ENCODE measurements at regions not wholly inside any gene's neighbourhood (a gene's known extent, or its start where the extent isn't known, plus 50 kb on each side); places are given as distances from the start of the nearest gene placed in this dataset.

DNA sequence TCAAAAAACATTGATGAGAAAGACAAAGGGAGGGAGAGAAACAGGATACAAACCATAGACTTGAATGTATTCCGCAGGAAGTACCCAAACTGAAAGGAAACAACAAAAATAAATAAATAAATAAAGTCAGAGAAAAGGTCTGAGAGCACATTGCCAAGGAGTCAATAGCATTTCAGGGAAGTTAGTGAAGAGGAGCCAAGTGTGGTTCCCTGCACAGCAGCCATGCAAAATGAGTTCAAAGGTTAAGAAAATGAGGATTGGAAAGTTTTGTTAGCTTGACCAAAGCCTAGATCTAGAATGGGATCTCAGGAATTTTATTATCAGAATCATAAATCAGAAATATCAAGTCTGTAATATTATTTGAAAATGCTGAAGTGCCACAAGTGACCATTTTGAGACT lies 700.0 kb downstream of the MAFB start:
- DNase-seq (no peak), ATAC-seq (no peak)
- TF ChIP-seq, protein P1, sequence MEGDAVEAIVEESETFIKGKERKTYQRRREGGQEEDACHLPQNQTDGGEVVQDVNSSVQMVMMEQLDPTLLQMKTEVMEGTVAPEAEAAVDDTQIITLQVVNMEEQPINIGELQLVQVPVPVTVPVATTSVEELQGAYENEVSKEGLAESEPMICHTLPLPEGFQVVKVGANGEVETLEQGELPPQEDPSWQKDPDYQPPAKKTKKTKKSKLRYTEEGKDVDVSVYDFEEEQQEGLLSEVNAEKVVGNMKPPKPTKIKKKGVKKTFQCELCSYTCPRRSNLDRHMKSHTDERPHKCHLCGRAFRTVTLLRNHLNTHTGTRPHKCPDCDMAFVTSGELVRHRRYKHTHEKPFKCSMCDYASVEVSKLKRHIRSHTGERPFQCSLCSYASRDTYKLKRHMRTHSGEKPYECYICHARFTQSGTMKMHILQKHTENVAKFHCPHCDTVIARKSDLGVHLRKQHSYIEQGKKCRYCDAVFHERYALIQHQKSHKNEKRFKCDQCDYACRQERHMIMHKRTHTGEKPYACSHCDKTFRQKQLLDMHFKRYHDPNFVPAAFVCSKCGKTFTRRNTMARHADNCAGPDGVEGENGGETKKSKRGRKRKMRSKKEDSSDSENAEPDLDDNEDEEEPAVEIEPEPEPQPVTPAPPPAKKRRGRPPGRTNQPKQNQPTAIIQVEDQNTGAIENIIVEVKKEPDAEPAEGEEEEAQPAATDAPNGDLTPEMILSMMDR (IDR thresholded peaks at IDR 0.05), result no peak
- Histone ChIP-seq H3K4me3 (no peak overlapping the region), H3K36me3 (ENCODE audit: low read depth) (no peaks in the 10 kb centered on the region), H3K9me3 (peaks cover 2% of the 10 kb centered on the region), H3K4me1 (ENCODE audit: low read depth) (no peaks in the 10 kb centered on the region)
- intact Hi-C loops (cut with DNase I, micrococcal nuclease), result no loop called here

DNA sequence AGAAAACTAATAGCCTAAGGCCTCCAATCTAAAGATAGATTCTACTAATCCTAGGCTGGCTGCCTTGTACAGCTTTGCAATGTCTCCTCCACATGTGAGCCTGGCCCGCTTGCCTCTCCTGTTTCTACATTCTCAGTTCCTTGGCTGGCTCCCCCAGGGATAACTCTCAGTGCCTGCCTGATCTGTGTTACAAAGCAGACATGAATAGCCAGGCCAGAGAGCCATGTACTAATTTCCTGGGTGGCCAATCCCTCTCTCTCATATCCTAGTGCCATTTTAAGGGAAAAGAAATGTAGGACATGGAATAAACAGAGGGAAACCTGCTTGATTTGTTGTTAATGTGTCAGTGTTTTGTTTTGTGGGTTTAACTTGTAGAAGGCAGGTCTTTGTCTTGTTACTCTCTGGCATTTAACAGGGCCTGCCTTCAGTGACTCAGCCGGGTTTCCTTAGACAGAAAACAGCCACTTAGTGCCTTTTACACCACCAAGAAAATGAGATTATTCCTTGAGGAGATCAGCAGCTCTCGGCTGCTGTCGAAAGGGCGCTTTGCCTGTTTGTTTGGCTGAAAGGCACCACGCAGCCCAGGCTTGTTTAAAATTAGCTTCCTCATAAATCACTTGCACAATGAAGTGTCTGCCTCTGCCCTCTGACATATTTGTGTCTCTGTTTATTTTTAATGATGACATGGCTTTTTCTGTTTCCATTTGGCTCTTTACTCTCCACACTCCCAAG lies 702.7 kb downstream of the MAFB start:
- TF ChIP-seq, protein P1 (IDR thresholded peaks at IDR 0.05), result no peak
- H3K9me3 ChIP-seq, result peaks cover 2% of the 10 kb centered on the region
- H3K4me1 ChIP-seq (ENCODE audit: low read depth), result no peaks in the 10 kb centered on the region
- intact Hi-C loops (cut with DNase I, micrococcal nuclease), result no loop called here
- H3K4me3 ChIP-seq, result no peak overlapping the region
- H3K36me3 ChIP-seq (ENCODE audit: low read depth), result no peaks in the 10 kb centered on the region
- DNase-seq, result peak in 2 of 3 donors; percentile 23 to 24
- ATAC-seq, result peak; percentile 49

DNA sequence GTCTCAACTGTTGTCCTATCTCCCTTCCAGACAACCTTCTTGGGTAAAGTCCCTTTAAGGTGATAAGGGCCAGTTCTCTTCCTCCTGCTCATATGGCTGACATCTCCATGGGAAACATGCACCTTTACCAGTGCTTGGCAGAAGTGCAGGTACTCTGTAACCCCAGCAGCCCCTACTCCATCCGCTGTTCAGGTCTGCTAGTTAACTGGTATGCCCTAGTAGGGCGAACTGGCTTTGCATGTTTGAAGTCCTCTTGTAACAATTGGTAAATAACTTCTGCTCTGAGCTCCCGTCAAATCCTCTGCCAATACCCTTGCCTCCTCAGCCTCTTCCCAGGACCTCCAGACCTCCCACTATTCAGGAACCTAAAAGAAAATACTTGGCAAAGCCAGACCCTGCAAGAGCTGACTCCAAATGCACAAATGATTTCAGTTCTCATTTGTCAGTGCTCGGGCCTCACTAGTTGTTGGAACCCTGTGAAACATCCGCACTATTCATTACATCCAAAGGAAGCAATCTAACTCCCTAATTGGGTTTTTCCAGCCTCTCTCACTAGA lies 703.7 kb downstream of the MAFB start:
- intact Hi-C loops (cut with DNase I, micrococcal nuclease), result no loop called here

DNA sequence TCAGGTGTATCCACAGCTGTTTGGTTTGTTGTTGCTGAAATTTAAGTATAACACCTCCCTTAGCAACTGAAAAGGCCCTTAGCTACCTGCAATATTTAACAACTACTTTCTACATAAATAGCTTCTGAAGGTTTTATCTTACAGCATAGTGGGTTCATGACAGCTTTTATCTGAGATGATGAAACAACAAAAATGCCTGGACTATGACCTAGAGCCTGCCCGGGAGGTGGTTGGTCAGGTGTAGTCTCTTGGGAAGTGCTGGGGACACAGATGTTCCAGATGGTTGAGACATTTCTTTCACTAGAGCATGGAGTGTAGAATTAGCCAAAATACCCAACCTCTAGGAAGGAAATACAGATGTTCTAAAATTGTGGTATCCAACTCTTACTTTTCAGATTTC lies 705.4 kb downstream of the MAFB start:
- intact Hi-C loops (cut with DNase I, micrococcal nuclease), result no loop called here
- Histone ChIP-seq H3K4me3 (no peak overlapping the region), H3K9me3 (no peaks in the 10 kb centered on the region), H3K36me3 (ENCODE audit: low read depth) (no peaks in the 10 kb centered on the region), H3K4me1 (ENCODE audit: low read depth) (no peaks in the 10 kb centered on the region)
- ATAC-seq, result no peak
- TF ChIP-seq, protein P1 (IDR thresholded peaks at IDR 0.05), result no peak
- DNase-seq, result no peak

More for the DNA sequence above, 703.7 kb downstream of the MAFB start:
- H3K36me3 ChIP-seq (ENCODE audit: low read depth), result no peaks in the 10 kb centered on the region
- H3K9me3 ChIP-seq, result no peaks in the 10 kb centered on the region
- TF ChIP-seq, protein P1 (IDR thresholded peaks at IDR 0.05), result no peak
- DNase-seq (no peak), ATAC-seq (no peak)
- H3K4me3 ChIP-seq, result no peak overlapping the region
- H3K4me1 ChIP-seq (ENCODE audit: low read depth), result no peaks in the 10 kb centered on the region

DNA sequence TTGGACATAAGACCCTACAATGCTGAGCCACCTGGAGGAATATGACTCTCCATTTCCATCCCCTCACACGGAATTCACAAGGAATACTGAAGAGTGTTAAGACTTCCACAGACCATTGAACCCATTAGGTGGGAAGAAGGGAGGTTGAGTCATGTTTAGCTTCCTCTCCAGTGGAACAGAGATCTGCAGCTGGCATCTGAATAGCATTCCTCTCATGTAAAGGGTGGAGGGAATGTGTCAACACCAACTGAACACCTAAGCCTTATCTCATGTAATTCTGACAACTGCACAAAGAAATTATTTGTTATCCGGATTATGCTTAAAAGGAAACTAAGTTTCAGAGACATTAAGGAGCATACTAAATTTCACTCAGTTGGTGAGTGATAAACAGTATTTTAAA lies 705.9 kb downstream of the MAFB start:
- intact Hi-C loops (cut with DNase I, micrococcal nuclease), result no loop called here
- no peaks in the 10 kb centered on the region for H3K9me3 ChIP-seq
- TF ChIP-seq, protein P1 (IDR thresholded peaks at IDR 0.05), result no peak
- no peak overlapping the region for H3K4me3 ChIP-seq
- DNase-seq (no peak), ATAC-seq (no peak)
- no peaks in the 10 kb centered on the region for H3K36me3 ChIP-seq (ENCODE audit: low read depth)
- H3K4me1 ChIP-seq (ENCODE audit: low read depth), result no peaks in the 10 kb centered on the region
